GM19328 (cell line): ENCODE measurements at regions not wholly inside any gene's neighbourhood (a gene's known extent, or its start where the extent isn't known, plus 50 kb on each side); places are given as distances from the start of the nearest gene placed in this dataset.
"Not testable (repeated sequence)": the region's sequence is repeated elsewhere in the genome, so short reads cannot be mapped to it uniquely, and the experiment has no call there.

ENCODE experiments used
- ATAC-seq: cut with Tn5 transposase; IDR thresholded peaks from one replicate; pipeline ENCODE4 v1.9.1; 2021; ENCODE audit warnings: mild to moderate bottlenecking, moderate library complexity; ENCODE audit not compliant: unreplicated experiment

DNA sequence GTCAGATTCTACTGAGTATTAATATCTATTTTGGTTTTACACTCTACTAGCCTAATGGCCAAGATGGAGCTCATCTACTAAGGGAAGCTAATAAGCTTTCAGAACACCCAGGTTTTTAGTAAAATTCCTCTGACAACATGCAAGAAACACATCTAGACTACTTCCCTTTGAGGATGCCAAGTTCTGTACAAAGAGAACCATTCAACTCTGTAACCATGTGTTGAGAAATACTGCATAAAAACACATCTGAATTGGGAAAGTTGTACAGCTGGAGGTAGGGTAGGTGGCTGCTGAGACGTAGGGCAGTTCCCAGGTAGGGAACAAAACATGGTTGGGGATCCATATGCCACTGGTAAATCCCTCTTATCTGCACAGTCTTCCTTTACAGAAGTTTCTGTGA, 66.2 kb downstream of the SC5D start:
- ATAC-seq = no peak

- no peak for ATAC-seq
These were observed 67.0 kb downstream of the SC5D start for GRCh38 chr11:121359591-121359990.

DNA sequence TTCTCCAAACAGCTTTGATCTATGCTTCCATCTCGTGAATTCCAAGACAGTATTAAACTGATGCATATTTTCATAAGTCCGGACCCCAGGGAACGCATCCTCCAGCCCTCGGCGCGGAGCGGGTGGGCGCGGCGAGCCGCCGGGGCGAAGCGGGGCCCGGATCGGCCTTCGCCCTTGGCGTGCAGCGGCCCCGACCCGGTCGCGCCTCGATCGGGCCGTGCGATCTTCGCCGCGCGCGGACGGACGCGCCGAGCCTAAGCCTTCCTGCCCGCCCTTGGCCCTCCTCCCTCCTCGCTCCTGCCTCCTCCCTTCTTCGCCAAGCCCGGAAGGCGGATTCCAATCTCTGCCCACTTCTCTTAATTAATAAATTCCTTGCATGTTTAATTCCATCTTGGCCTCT, 70.4 kb downstream of the SC5D start:
- ATAC-seq = not testable (repeated sequence)

GRCh38 chr11:121365304-121365703, 72.7 kb downstream of the SC5D start:
- ATAC-seq = no peak

DNA sequence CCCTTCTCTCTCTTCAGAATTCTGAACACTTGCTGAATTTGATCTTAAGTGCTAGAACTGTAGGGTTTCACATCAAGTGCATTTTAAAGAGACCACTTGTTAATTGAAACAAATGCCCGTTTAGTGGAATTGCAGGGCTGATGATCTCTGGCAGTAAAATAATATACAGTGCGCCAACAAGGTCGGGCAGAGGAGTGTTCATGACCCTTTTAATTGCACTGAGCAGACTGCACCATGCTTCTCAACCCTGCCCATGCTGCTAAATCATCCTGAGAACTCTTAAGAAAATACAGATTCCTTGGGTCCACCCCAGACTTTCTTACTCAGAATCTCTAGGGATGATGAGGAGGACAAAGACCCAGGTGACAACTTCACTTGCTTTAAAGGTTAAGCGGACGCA, 73.5 kb downstream of the SC5D start:
- ATAC-seq = no peak

DNA sequence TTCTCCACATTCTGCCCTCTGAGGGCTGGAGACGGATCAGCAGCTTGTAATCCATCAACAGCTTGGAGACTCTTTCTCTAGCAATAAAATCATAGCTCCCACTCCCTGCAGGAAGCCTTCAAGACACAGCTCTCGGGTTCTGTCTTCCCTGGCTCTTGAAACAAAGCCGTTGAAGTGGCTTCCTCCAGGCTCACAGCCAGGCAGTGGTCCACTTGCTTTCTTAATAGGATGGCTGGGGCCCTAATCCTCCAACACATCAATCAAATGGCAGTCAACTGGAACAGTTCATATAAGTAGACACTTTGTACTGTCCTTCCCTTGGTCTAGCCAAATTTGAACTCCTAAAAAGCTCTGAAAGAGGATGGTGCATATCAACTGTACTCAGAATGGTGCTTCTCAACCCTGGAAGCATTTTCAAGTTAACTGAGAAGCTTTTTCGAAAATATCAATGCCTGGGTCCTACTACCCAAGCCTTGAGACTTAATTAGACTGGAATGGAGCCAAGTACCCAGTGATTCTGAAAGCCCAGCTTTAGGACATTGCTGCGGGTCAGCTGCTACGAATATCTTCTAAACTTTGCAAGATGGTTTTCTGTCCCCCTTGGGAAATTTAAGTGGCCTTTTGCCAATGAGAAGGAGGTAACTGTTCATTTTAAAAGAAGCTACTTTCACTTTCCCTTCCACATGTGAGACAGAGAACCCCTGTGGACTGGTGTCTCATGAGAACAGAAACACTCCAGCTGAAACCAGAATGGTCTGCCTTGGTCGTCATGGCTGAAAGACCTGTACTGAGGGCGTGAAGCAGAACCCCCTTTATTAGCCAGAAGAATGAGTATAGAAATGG, 74.7 kb downstream of the SC5D start:
- peak; percentile 89 for ATAC-seq

DNA sequence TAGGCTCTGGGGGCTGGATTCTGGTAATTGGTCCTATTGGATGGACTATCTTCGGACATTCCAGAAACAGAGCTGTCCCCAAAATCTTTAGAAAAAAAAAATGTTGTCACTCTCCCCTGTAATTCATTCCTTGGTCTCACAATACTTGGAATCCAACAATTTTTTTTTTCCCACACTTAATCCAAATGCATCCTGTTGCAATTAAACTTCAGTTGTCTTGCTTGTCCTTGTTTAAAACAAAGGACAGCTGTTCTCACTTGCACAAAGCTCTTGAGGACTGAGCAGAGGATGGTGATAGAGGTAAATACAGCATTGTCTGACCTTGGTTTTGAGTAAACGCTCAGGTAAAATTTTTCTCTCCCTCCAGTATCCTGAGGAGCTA, 75.3 kb downstream of the SC5D start:
- ATAC-seq = no peak

DNA sequence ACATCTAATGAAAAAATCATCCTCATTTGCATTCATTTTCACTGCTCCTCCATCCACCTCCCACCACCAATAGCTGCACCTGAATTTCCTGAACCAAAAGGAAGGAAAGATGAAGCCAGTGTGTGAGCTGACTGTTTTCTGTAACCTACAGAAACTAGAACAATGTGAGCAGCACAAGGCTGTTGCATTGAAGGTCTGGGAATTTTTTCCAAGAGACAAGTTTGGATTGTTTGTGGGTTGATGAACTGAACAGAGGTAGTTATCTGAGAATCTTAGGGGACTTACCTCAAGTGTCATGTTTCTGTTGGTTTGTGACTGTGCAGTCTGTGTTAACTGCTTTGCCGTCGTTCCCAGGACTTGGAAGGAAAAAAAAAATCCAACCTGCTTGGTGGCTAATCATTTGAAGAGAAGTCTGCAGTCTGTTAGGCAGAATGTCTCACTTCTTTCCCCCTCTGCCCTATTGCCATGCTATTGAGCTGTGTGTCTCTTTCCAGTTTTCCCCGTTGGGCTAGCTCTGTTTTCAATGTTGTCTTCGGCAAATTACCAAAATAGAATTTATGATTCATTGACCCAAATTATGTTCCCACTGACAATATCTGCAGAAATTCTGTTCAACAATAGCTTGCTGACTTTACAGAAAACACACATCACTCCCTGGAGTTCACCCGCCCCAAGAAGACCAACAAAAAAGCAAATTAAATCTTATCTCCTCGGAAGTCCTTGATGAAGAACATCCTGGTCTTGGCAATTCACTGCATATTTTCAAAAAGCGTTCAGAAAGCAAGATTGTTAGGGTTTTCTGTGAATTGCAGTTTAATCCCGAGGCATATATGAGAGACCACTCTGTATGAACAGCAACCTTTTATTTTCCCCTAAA, 76.0 kb downstream of the SC5D start:
- no peak for ATAC-seq

GRCh38 chr11:121369366-121369765, 76.8 kb downstream of the SC5D start:
- no peak for ATAC-seq

GRCh38 chr11:121372028-121372427, 79.5 kb downstream of the SC5D start:
- ATAC-seq = no peak

DNA sequence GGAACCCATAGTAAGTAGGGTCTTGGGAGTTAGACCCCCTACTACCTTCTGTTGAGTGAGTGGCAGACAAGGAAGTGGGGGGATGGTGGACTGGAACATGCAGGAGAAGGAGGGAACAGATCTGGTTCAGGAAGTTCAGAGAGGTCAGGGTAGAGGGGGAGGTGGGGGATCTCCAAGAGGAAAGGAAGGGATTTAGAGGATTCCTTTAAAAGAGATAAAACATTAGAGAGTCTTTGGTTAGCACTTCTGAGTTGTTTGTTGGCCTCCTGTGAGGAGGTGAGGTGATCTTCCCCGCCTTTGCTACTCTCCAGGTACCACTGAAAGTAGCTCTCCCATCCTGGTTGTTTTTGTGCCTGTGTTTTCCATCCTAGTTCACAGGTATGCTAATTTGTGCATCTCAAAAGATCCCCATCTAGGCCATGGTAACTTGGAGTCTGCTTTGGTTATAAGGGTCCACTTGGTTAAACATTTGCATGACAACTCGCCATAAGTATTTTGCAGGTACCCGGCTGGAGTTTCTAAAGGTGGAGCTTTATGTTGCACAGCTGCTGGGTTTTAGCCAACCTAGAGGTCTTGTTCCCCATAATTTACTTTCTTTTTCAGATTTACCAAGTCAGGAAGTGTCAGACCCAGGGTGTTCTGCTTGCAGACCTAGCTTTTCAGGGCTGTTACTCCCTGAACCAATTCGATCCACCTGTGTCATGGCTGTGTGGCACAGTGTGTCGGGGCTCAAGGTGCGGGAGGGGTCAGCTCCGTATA, 79.3 kb upstream of the SORL1 start:
- peak; percentile 92 for ATAC-seq

GRCh38 chr11:121374286-121374985, 77.7 kb upstream of the SORL1 start:
- ATAC-seq = no peak

- no peak for ATAC-seq
These were observed 76.0 kb upstream of the SORL1 start for GRCh38 chr11:121376130-121376529.

- not testable (repeated sequence) for ATAC-seq
These were observed 72.8 kb upstream of the SORL1 start for GRCh38 chr11:121379145-121379810.

DNA sequence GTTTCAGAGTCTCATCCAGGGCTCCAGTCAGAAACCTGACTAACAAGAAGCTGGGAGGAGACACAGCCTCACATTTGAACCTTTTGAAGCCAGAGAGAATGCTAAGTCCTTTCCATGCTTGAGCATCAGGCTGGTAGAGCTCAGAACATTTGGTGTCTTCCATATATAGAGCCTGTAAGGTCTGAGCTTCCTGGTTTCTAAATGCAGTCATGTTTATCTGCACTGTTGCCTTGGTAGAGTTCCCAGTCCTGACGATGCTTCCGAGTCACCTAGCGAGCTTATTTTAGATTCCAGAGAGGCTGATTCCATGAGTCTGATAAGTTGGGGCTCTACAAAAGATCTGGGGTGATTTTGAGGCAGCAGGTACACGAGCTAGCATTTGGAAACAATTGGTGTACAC, 68.4 kb upstream of the SORL1 start:
- ATAC-seq = no peak

- no peak for ATAC-seq
These were observed 66.4 kb upstream of the SORL1 start for GRCh38 chr11:121385688-121386087.
